Heart right ventricle (tissue), 16 donors: ENCODE measurements at regions not wholly inside any gene's neighbourhood (a gene's known extent, or its start where the extent isn't known, plus 50 kb on each side); places are given as distances from the start of the nearest gene placed in this dataset.

Source experiments
- ATAC-seq, 8 donors: fragments of 200-7000 bp; cut with Tn5 transposase; one replicate each; pipeline ENCODE4 v1.9.1; 2020; ENCODE audit warnings: mild to moderate bottlenecking in 8 of 8, moderate library complexity in 8 of 8, moderate number of reproducible peaks in 1 of 8
- DNase-seq, 2 donors: peaks; one replicate each; pipeline ENCODE4 v3.0.0-alpha.2; 2020
- H3K27ac ChIP-seq, 10 donors: fragments of 200-600 bp; sonication (generic) in 2 of 10; one replicate each; pipeline versions ENCODE4 v1.5.0 to v1.8.0; 2020 to 2022; ENCODE audit warnings: mild to moderate bottlenecking in 3 of 10
- H3K27me3 ChIP-seq, 7 donors: fragments of 200-600 bp; one replicate each; pipeline ENCODE4 v1.8.0; 2021 to 2022; ENCODE audit warnings: mild to moderate bottlenecking in 2 of 7
- H3K36me3 ChIP-seq, 9 donors: fragments of 200-600 bp; sonication (generic) in 1 of 9; one replicate each; pipeline versions ENCODE4 v1.5.0 to v1.8.0; 2020 to 2022; ENCODE audit warnings: mild to moderate bottlenecking in 2 of 9
- H3K4me1 ChIP-seq, 9 donors: fragments of 200-600 bp; sonication (generic) in 1 of 9; one replicate each; pipeline versions ENCODE4 v1.5.0 to v1.8.0; 2020 to 2022; ENCODE audit warnings: mild to moderate bottlenecking in 4 of 9
- H3K4me3 ChIP-seq, 10 donors: fragments of 200-600 bp; sonication (generic) in 2 of 10; one replicate each; pipeline versions ENCODE4 v1.5.0 to v1.8.0; 2020 to 2022; ENCODE audit warnings: mild to moderate bottlenecking in 7 of 10, moderate library complexity in 2 of 10
- H3K9me3 ChIP-seq, 11 donors: fragments of 200-600 bp in 10 of 11; sonication (generic) in 2 of 11; one replicate each; pipeline versions ENCODE4 v1.5.0 to v1.8.0; 2013 to 2022; ENCODE audit warnings: mild to moderate bottlenecking in 2 of 11, control low read depth in 1 of 11, moderate library complexity in 1 of 11
- WGBS, 2 donors: extraction: QIAGEN DNeasy Blood & Tissue Kit; methylation state at CpG; one replicate each; pipeline ENCODE4 v1.1.7; 2013; ENCODE audit warnings: inconsistent platforms in 1 of 2; 5-methylcytosine and 5-hydroxymethylcytosine counted together
- intact Hi-C, 10 donors: fragments of 100-400 bp; cut with DNase I; formaldehyde crosslinking; loops; one replicate each; pipeline versions ENCODE4 v1.11.1 to v1.14.2; 2022
- TF ChIP-seq, protein P1 (sequence below), 9 donors: fragments of 200-600 bp; sonication (generic) in 2 of 9; IDR thresholded peaks; one replicate each; pipeline versions ENCODE4 v1.5.0 to v1.8.0; 2021 to 2022; ENCODE audit warnings: antibody characterized with exemption in 9 of 9, mild to moderate bottlenecking in 5 of 9, moderate library complexity in 1 of 9
- donor health status: Arrhythmogenic right ventricular cardiomyopathy.
- donor health status: ischemic (EF 13 %, LVEDD 7.1; RV severe dilation, severe dysfunction).
- donor health status: healthy with polysubstance abuse.
- donor health status: DM: no; HTN: yes; CAD: no.
- donor health status: DM: no; HTN: no; CAD: no.
- donor health status: ischemic (EF 25% LVEDD 6.9; RV normal size, moderate dysfunction).
- donor health status: ischemic (EF 25% LVEDD 5.7; RV mildly dilated, moderate dysfunction).
- donor health status: healthy.
- donor health status: DM: yes; HTN: yes; CAD: no.
- donor health status: Ischemic cardiomyopathy.
- donor health status: ischemic (EF 35%, LVEDD 5.7; RV mildly dilated, moderate dysfunction).
- donor health status: nonischemic (EF 11% LVEDD 7.7; RV severe dilation, severe dysfunction).
- donor health status: DM: yes; HTN: yes; CAD: no.
- donor health status: PGD.
- donor health status: ischemic (EF 29% LVEDD 5.4; RV normal size, mild dysfunction).
- donor health status: nonischemic (EF 23%, LVEDD 6.1; RV moderate dilation, normal function).

GRCh38 chr5:2278825-2279456, 396.2 kb upstream of the IRX4 start:
- no peak for DNase-seq
- no peak for ATAC-seq
- Histone ChIP-seq H3K27me3 (peaks cover 0 to 31% (median 10%) of the 10 kb centered on the region in 7 donors), H3K9me3 (no peaks in the 10 kb centered on the region), H3K27ac (no peak overlapping the region), H3K4me1 (no peaks in the 10 kb centered on the region), H3K4me3 (no peak overlapping the region), H3K36me3 (no peaks in the 10 kb centered on the region)
- 67 to 75% methylated on average over 26 to 27 of the region's 27 CpGs for WGBS, 2 donors
- intact Hi-C loops, result no loop called here
- TF ChIP-seq, protein P1, sequence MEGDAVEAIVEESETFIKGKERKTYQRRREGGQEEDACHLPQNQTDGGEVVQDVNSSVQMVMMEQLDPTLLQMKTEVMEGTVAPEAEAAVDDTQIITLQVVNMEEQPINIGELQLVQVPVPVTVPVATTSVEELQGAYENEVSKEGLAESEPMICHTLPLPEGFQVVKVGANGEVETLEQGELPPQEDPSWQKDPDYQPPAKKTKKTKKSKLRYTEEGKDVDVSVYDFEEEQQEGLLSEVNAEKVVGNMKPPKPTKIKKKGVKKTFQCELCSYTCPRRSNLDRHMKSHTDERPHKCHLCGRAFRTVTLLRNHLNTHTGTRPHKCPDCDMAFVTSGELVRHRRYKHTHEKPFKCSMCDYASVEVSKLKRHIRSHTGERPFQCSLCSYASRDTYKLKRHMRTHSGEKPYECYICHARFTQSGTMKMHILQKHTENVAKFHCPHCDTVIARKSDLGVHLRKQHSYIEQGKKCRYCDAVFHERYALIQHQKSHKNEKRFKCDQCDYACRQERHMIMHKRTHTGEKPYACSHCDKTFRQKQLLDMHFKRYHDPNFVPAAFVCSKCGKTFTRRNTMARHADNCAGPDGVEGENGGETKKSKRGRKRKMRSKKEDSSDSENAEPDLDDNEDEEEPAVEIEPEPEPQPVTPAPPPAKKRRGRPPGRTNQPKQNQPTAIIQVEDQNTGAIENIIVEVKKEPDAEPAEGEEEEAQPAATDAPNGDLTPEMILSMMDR (IDR thresholded peaks at IDR 0.05), result no peak

- no peak for ATAC-seq
- 85 to 87% methylated on average over 15 of the region's 15 CpGs for WGBS, 2 donors
- Histone ChIP-seq H3K4me1 (no peaks in the 10 kb centered on the region), H3K4me3 (no peak overlapping the region), H3K27ac (no peak overlapping the region), H3K9me3 (no peaks in the 10 kb centered on the region), H3K36me3 (no peaks in the 10 kb centered on the region), H3K27me3 (peaks cover 0 to 31% (median 10%) of the 10 kb centered on the region in 7 donors)
- DNase-seq, result no peak
- TF ChIP-seq, protein P1 (IDR thresholded peaks at IDR 0.05), result no peak
- intact Hi-C loops, result no loop called here
Observed at GRCh38 chr5:2277886-2278285, 395.2 kb upstream of the IRX4 start.

GRCh38 chr5:2276101-2276500, 393.4 kb upstream of the IRX4 start:
- ATAC-seq, result no peak
- H3K4me1 ChIP-seq, result no peaks in the 10 kb centered on the region
- H3K9me3 ChIP-seq, result no peaks in the 10 kb centered on the region
- intact Hi-C loops, result no loop called here
- H3K4me3 ChIP-seq, result no peak overlapping the region
- TF ChIP-seq, protein P1 (IDR thresholded peaks at IDR 0.05), result no peak
- DNase-seq, result no peak
- peaks cover 0 to 40% (median 14%) of the 10 kb centered on the region in 7 donors for H3K27me3 ChIP-seq
- H3K27ac ChIP-seq, result no peak overlapping the region
- no peaks in the 10 kb centered on the region for H3K36me3 ChIP-seq
- 86 to 93% methylated on average over 8 of the region's 8 CpGs for whole genome bisulfite sequencing, 2 donors

GRCh38 chr5:2272755-2273154, 390.0 kb upstream of the IRX4 start:
- TF ChIP-seq, protein P1 (IDR thresholded peaks at IDR 0.05), result no peak
- 42 to 49% methylated on average over 13 of the region's 13 CpGs for WGBS, 2 donors
- DNase-seq, result no peak
- no peak for ATAC-seq
- H3K27me3 ChIP-seq, result peaks cover 0 to 53% (median 22%) of the 10 kb centered on the region in 7 donors
- H3K36me3 ChIP-seq, result no peaks in the 10 kb centered on the region
- no peaks in the 10 kb centered on the region for H3K4me1 ChIP-seq
- no peak overlapping the region for H3K4me3 ChIP-seq
- intact Hi-C loops, result no loop called here
- H3K9me3 ChIP-seq, result no peaks in the 10 kb centered on the region
- H3K27ac ChIP-seq, result no peak overlapping the region
